ENCODE measurements at regions not wholly inside any gene's neighbourhood (a gene's known extent, or its start where the extent isn't known, plus 50 kb on each side); places are given as distances from the start of the nearest gene placed in this dataset.

DNA sequence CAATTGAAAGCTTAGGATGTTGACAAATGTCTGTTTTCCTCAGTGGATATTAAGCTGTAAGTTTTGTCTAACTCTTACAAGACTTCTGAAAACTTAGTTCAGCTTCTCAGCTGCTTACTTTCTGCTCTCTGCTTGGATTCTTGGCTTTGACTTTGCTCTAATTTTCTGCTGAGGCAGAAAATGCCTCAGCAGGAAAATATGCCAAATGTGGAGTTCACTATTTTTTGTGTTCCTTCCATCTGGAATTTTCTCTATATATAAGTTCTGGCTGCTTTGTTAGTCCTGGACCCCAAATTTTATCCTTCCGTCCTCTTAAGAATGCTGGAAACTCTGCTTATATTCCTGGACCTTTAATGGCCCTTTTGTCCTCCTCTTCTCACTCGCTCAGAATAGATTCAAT is 352.6 kb upstream of the NWD2 start:
- DNase-seq (ENCODE audit: low read depth) = no peak
- TF ChIP-seq CTCF (IDR thresholded peaks at IDR 0.05; ENCODE audit: low read depth, low read length) = no peak
- TF ChIP-seq MAX (IDR thresholded peaks at IDR 0.05; ENCODE audit: low read depth, low read length) = no peak
- no peak for TF ChIP-seq POLR2A (IDR thresholded peaks at IDR 0.05; ENCODE audit: extremely low read depth, insufficient read length)
- TF ChIP-seq MYC (IDR thresholded peaks at IDR 0.05; ENCODE audit: low read depth, low read length) = no peak
- no peak overlapping the region for H3K4me3 ChIP-seq (ENCODE audit: low read depth, low read length)

- H3K4me3 ChIP-seq (ENCODE audit: low read depth, low read length) = no peak overlapping the region
- no peak for TF ChIP-seq MYC (IDR thresholded peaks at IDR 0.05; ENCODE audit: low read depth, low read length)
- no peak for TF ChIP-seq POLR2A (IDR thresholded peaks at IDR 0.05; ENCODE audit: extremely low read depth, insufficient read length)
- no peak for TF ChIP-seq CTCF (IDR thresholded peaks at IDR 0.05; ENCODE audit: low read depth, low read length)
- TF ChIP-seq MAX (IDR thresholded peaks at IDR 0.05; ENCODE audit: low read depth, low read length) = no peak
- DNase-seq (ENCODE audit: low read depth) = no peak
Observed at GRCh38 chr4:36900446-36900987, 344.0 kb upstream of the NWD2 start.

DNA sequence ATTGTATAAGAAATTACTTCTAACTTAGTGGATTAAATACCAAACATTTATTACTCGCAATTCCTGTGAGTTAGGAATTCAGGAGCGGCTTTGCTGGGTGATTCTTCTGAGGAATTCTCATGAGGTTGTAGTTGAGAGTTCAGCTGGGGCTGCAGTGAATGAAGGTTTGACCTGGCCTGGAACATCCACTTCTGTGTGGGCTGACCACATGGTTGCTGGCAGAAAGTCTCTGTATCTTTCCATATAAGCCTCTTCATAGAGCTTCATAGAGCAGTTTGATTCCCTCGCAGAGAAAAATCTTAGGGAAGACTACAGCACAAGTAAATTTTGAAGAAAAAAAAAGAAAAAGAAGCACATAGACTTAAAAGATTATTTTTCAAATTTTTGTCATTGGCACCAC is 339.7 kb upstream of the NWD2 start:
- no peak overlapping the region for H3K4me3 ChIP-seq (ENCODE audit: low read depth, low read length)
- DNase-seq (ENCODE audit: low read depth) = no peak
- TF ChIP-seq POLR2A (IDR thresholded peaks at IDR 0.05; ENCODE audit: extremely low read depth, insufficient read length) = no peak
- TF ChIP-seq MYC (IDR thresholded peaks at IDR 0.05; ENCODE audit: low read depth, low read length) = no peak
- no peak for TF ChIP-seq MAX (IDR thresholded peaks at IDR 0.05; ENCODE audit: low read depth, low read length)
- no peak for TF ChIP-seq CTCF (IDR thresholded peaks at IDR 0.05; ENCODE audit: low read depth, low read length)

GRCh38 chr4:36914106-36914505 is 330.4 kb upstream of the NWD2 start:
- no peak for DNase-seq (ENCODE audit: low read depth)
- no peak overlapping the region for H3K4me3 ChIP-seq (ENCODE audit: low read depth, low read length)
- TF ChIP-seq MYC (IDR thresholded peaks at IDR 0.05; ENCODE audit: low read depth, low read length) (no peak), POLR2A (IDR thresholded peaks at IDR 0.05; ENCODE audit: extremely low read depth, insufficient read length) (no peak), CTCF (IDR thresholded peaks at IDR 0.05; ENCODE audit: low read depth, low read length) (no peak), MAX (IDR thresholded peaks at IDR 0.05; ENCODE audit: low read depth, low read length) (no peak)

DNA sequence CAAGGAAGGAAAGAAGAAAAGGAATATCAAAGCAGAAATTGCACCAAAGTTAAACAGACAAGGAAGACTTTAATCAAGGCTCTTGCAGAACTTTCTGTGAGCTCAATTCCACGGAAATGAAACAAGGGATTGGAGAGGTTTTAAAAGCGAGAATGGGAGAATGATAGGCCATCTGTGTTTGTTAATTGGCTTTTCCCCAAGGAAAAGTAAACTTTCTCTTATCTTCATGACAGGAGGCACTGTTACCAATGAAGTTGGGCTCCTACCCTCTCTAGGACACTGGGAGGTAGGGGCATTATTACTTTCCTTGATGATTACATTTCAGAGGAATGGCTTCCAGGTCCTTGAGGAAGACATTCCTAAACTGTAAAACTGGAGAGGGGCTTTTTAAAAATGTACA is 328.8 kb upstream of the NWD2 start:
- TF ChIP-seq POLR2A (IDR thresholded peaks at IDR 0.05; ENCODE audit: extremely low read depth, insufficient read length) (no peak), MAX (IDR thresholded peaks at IDR 0.05; ENCODE audit: low read depth, low read length) (no peak), CTCF (IDR thresholded peaks at IDR 0.05; ENCODE audit: low read depth, low read length) (no peak), MYC (IDR thresholded peaks at IDR 0.05; ENCODE audit: low read depth, low read length) (no peak)
- no peak for DNase-seq (ENCODE audit: low read depth)
- no peak overlapping the region for H3K4me3 ChIP-seq (ENCODE audit: low read depth, low read length)

Measured in NB4 (cell line).